Neural cell (in vitro differentiated cells): ENCODE measurements at regions not wholly inside any gene's neighbourhood (a gene's known extent, or its start where the extent isn't known, plus 50 kb on each side); places are given as distances from the start of the nearest gene placed in this dataset.

Experiments
- H2AFZ ChIP-seq: fragments of 200-600, 300-800 bp; sonication (generic), shearing (Covaris generic); 2 replicates; pipeline ENCODE4 v1.6.0; 2014; ENCODE audit warnings: low read depth, mild to moderate bottlenecking, antibody characterized with exemption, low read length, moderate library complexity
- H3F3A ChIP-seq: fragments of 200-600 bp; shearing (Covaris generic); 2 replicates; pipeline ENCODE4 v1.6.1; 2016; ENCODE audit warnings: mild to moderate bottlenecking, moderate library complexity, mixed read lengths, antibody characterized with exemption, low read length; ENCODE audit not compliant: insufficient read depth, poor library complexity, severe bottlenecking
- H3K27ac ChIP-seq: fragments of 200-600, 300-800 bp; sonication (generic), shearing (Covaris generic); 2 replicates; pipeline ENCODE4 v1.5.1; 2014; ENCODE audit warnings: mild to moderate bottlenecking, low read length, moderate library complexity
- H3K27me3 ChIP-seq: fragments of 300-800, 200-600 bp; sonication (generic), shearing (Covaris generic); 2 replicates; pipeline ENCODE4 v1.6.0; 2014; ENCODE audit warnings: mild to moderate bottlenecking, low read depth, low read length, moderate library complexity; ENCODE audit not compliant: insufficient read depth
- H3K36me3 ChIP-seq: fragments of 300-800, 200-600 bp; sonication (generic), shearing (Covaris generic); 2 replicates; pipeline ENCODE4 v1.5.1; 2014; ENCODE audit warnings: mild to moderate bottlenecking, antibody characterized with exemption, low read length, moderate library complexity; ENCODE audit not compliant: insufficient read depth
- H3K4me2 ChIP-seq: fragments of 300-800, 200-600 bp; sonication (generic), shearing (Covaris generic); 2 replicates; pipeline ENCODE4 v1.6.0; 2014; ENCODE audit warnings: mild to moderate bottlenecking, low read length
- H3K4me3 ChIP-seq: fragments of 300-800, 200-600 bp; sonication (generic), shearing (Covaris generic); 2 replicates; pipeline ENCODE4 v1.5.1; 2014; ENCODE audit warnings: mild to moderate bottlenecking, low read length, moderate library complexity
- H3K79me2 ChIP-seq: fragments of 200-600 bp; shearing (Covaris generic); replicated peaks from 2 replicates; pipeline ENCODE4 v1.6.0; 2014; ENCODE audit warnings: mild to moderate bottlenecking, low read length, moderate library complexity; ENCODE audit not compliant: insufficient read depth
- H3K9ac ChIP-seq: fragments of 300-800, 200-600 bp; sonication (generic), shearing (Covaris generic); 2 replicates; pipeline ENCODE4 v1.6.1; 2016; ENCODE audit warnings: mild to moderate bottlenecking, low read length, mixed read lengths
- H3K9me2 ChIP-seq: fragments of 200-600 bp; shearing (Covaris generic); 2 replicates; pipeline ENCODE4 v1.6.1; 2016; ENCODE audit warnings: mild to moderate bottlenecking, low read length, mixed read lengths; ENCODE audit not compliant: insufficient read depth
- H3K9me3 ChIP-seq: fragments of 200-600, 300-800 bp; sonication (generic), shearing (Covaris generic); 2 replicates; pipeline ENCODE4 v1.6.1; 2016; ENCODE audit warnings: mild to moderate bottlenecking, mixed run types, low read length, moderate library complexity, mixed read lengths
- H4K20me1 ChIP-seq: fragments of 200-600 bp; shearing (Covaris generic); 2 replicates; pipeline ENCODE4 v1.6.1; 2016; ENCODE audit warnings: mild to moderate bottlenecking, mixed run types; ENCODE audit not compliant: insufficient read depth
- CTCF ChIP-seq: fragments of 450-650 bp; IDR thresholded peaks from 2 replicates; pipeline ENCODE4 v1.5.1; 2014; ENCODE audit warnings: antibody characterized with exemption, mild to moderate bottlenecking, moderate library complexity; ENCODE audit not compliant: poor library complexity, severe bottlenecking
- EP300 ChIP-seq: fragments of 450-650 bp; conservative IDR thresholded peaks from 2 replicates; pipeline ENCODE4 v1.6.1; 2014; ENCODE audit warnings: antibody characterized with exemption, mild to moderate bottlenecking, moderate library complexity; ENCODE audit not compliant: poor library complexity, severe bottlenecking
- EZH2 ChIP-seq: fragments of 200-600, 300-800 bp; shearing (Covaris generic), sonication (generic); IDR thresholded peaks from 2 replicates; pipeline ENCODE4 v1.6.1; 2014; ENCODE audit warnings: antibody characterized with exemption, low read length, borderline replicate concordance, mild to moderate bottlenecking; ENCODE audit not compliant: insufficient read depth, poor library complexity, severe bottlenecking
- MXI1 ChIP-seq: fragments of 450-650 bp; conservative IDR thresholded peaks from 2 replicates; pipeline ENCODE4 v1.6.1; 2014; ENCODE audit warnings: antibody characterized with exemption, mild to moderate bottlenecking; ENCODE audit not compliant: poor library complexity, severe bottlenecking
- POLR2AphosphoS5 ChIP-seq: IDR thresholded peaks from 2 replicates; pipeline ENCODE4 v1.6.1; 2012
- RAD21 ChIP-seq: fragments of 450-650 bp; conservative IDR thresholded peaks from 2 replicates; pipeline ENCODE4 v1.6.1; 2014; ENCODE audit warnings: antibody characterized with exemption, mild to moderate bottlenecking, moderate library complexity
- REST ChIP-seq: IDR thresholded peaks from 2 replicates; pipeline ENCODE4 v1.6.1; 2012; ENCODE audit warnings: borderline replicate concordance
- SMC3 ChIP-seq: fragments of 450-650 bp; conservative IDR thresholded peaks from 2 replicates; pipeline ENCODE4 v1.6.1; 2014; ENCODE audit warnings: antibody characterized with exemption, mild to moderate bottlenecking, moderate library complexity; ENCODE audit not compliant: poor library complexity
- TAF1 ChIP-seq: IDR thresholded peaks from 2 replicates; pipeline ENCODE4 v1.6.1; 2012; ENCODE audit warnings: low read depth

- no peak overlapping the region for H3K27ac ChIP-seq
- no peaks in the 10 kb centered on the region for H4K20me1 ChIP-seq
- H3F3A ChIP-seq: no peaks in the 10 kb centered on the region
- H3K9ac ChIP-seq: no peak overlapping the region
- H2AFZ ChIP-seq: no peak overlapping the region
- H3K27me3 ChIP-seq: no peaks in the 10 kb centered on the region
- H3K79me2 ChIP-seq: no peaks in the 10 kb centered on the region
- H3K4me3 ChIP-seq: no peak overlapping the region
- H3K9me2 ChIP-seq: no peaks in the 10 kb centered on the region
- no peaks in the 10 kb centered on the region for H3K9me3 ChIP-seq
- no peak overlapping the region for H3K4me2 ChIP-seq
- no peaks in the 10 kb centered on the region for H3K36me3 ChIP-seq
- no peak for TF ChIP-seq RAD21
- TF ChIP-seq MXI1: no peak
- no peak for TF ChIP-seq CTCF
- TF ChIP-seq EP300: no peak
- TF ChIP-seq REST: no peak
- TF ChIP-seq POLR2AphosphoS5: no peak
- TF ChIP-seq SMC3: no peak
- no peak for TF ChIP-seq TAF1
- no peak for TF ChIP-seq EZH2
These were observed 315.6 kb downstream of the HRH4 start for GRCh38 chr18:24776019-24776418.

GRCh38 chr18:24778810-24779418 lies 318.5 kb downstream of the HRH4 start:
- TF ChIP-seq EP300: no peak
- TF ChIP-seq TAF1: no peak
- no peak for TF ChIP-seq MXI1
- no peak for TF ChIP-seq CTCF
- TF ChIP-seq SMC3: no peak
- no peak for TF ChIP-seq EZH2
- no peak for TF ChIP-seq REST
- TF ChIP-seq RAD21: no peak
- TF ChIP-seq POLR2AphosphoS5: no peak
- Histone ChIP-seq H3K27me3 (no peaks in the 10 kb centered on the region), H4K20me1 (no peaks in the 10 kb centered on the region), H3K9me3 (no peaks in the 10 kb centered on the region), H3K9ac (no peak overlapping the region), H3F3A (no peaks in the 10 kb centered on the region), H2AFZ (no peak overlapping the region), H3K79me2 (no peaks in the 10 kb centered on the region), H3K27ac (no peak overlapping the region), H3K9me2 (no peaks in the 10 kb centered on the region), H3K4me3 (no peak overlapping the region), H3K36me3 (no peaks in the 10 kb centered on the region), H3K4me2 (no peak overlapping the region)
